HT1080 (cell line): ENCODE measurements at regions not wholly inside any gene's neighbourhood (a gene's known extent, or its start where the extent isn't known, plus 50 kb on each side); places are given as distances from the start of the nearest gene placed in this dataset.
A peak's percentile ranks its signal among the peaks of the same experiment; 100 is the strongest.
"Not testable (repeated sequence)": the region's sequence is repeated elsewhere in the genome, so short reads cannot be mapped to it uniquely, and the experiment has no call there.

Experiments used
- DNase-seq: peaks from one replicate; pipeline ENCODE4 v3.0.0-alpha.2; 2015; ENCODE audit warnings: low read depth

DNA sequence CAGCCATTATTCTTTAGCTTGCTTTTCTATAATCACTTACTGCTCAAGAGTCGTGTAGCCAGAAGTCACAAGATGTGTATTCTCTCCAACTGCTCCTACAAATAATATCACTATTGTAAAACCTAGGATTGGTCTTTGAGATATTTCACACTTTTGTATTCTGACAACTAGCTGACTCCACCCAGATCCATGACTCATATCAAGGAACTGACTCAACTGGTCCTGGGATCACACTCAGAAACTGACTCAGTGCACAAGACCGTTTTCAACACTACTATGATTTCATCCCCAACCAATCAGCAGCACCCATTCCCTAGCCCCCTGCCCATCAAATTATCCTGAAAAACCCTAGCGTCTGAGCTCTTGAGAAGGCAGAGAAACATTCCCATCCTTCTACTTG is 56.5 kb upstream of the ORC5 start:
- DNase-seq, result peak; percentile 70

DNA sequence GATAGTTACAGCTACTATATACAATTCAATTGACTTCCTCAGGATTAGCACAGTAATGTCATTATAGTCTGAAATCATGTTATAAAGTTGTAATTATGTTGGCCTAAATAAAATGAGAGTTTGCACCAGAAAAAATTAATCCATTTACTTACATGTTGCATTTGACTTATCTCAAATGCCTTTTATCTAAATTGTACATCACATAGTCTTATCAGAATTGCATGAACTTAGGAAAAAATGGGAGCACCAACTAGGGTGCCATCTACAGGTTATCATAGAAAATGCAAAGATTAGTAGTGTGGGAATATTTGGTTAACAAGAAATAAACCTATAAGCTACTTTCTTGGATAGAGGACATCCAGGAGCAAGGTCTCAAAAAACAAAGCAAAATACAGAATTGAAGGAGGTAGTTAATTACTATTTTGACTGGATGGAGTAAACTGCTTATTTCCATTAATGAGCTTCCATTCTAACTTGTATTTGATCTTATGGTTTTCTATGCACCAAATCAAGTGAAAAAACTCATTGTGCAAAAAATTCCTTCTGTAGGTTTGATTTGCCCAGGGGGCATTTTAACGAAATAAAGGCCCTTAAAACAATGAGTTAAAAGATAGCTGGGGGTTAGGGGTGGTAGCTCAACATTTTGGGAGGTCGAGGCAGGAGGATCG is 60.0 kb upstream of the ORC5 start:
- peak; percentile 10 for DNase-seq

DNA sequence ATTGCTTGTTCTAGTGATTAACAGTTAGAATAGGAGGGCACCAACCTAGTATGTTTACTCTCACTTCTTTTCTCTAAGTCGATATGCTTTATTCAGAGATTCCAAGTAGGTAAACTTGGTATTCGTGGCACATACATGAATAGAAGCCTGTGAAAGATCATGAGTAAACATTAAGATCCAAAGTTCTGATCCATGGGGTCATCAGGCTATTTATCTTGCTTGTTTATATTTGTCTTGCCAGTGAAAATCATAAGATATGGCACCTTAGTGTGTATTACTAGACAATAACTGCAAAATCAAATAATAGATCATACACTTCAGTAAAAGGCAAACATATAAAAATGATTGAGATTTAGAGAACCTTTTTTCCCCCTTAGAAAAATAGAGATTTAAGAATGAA is 56.5 kb upstream of the LHFPL3 start:
- no peak for DNase-seq

DNA sequence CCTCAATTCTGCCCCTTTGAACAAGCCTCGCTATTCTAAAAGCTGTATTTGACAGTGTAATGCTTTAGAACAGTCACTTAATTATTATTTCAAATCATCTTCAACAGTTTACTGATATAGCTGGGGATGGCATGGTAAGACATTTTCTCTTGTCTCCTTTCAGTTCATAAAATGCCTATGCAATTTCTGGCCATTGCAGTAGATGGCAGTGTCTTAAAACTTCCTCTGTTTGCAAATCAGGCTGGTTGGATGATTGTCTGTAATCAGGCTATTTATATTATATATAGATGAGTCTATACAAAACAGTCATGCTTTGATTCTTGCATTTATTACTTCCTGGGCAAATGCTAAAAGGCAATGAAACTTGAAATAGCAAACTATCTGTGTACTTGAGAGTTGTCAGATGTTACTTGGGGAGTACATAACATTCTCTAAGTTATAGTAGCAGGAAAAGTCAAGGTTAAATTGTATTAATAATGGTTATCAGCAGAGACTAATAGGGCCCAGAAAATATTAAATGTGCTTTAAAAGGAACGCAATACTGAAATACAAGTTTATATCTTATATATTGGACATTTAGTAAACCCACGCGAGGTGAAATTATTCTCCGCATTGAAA is 55.5 kb upstream of the LHFPL3 start:
- peak; percentile 46 for DNase-seq

DNA sequence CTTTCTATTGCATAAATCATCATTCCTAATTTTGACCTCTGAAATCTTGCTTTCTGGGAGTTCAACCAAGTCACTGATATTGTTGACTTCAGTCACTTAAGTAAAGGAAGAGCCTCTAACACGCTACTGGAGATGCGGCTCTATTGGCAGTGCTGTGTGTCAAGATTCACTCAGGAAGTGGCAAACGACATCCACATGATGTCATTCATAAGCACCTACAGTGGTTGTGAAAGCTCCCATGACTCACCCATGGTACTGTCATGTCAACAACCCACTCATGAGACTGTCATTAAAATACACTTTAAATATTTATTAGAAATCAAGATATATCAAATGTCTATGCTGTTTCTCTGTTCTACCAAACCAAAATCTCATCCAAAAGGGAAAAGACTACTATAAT is 52.5 kb upstream of the LHFPL3 start:
- peak; percentile 57 for DNase-seq

DNA sequence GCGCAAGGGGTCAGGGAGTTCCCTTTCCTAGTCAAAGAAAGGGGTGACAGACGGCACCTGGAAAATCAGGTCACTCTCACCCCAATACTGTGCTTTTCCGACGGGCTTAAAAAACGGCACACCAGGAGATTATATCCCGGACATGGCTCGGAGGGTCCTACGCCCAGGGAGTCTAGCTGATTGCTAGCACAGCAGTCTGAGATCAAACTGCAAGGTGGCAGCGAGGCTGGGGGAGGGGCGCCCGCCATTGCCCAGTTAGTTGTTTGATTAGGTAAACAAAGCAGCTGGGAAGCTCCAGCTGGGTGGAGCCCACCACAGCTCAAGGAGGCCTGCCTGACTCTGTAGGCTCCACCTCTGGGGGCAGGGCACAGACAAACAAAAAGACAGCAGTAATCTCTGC is 51.7 kb upstream of the LHFPL3 start:
- DNase-seq, result not testable (repeated sequence)
